ENCODE measurements at regions not wholly inside any gene's neighbourhood (a gene's known extent, or its start where the extent isn't known, plus 50 kb on each side); places are given as distances from the start of the nearest gene placed in this dataset.

DNA sequence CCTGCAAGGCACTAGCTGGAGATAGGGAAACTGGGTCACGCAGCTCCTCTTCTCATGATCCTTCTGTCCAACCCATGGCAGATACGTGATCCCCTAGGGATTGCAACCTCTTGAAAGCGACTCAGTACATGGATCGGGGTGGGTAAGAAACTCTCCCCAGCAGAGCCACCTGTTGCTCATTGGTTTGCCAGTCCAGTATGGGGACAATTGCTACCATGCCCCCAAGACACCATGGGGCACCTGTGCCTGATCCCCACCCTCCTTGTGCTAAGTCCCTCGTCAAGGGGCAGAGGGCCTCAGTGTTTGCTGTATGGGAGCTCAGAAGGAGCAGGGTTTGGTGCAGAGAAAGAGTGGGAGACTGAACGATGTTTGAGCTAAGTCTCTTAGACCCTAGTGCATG, 500.9 kb downstream of the ENC1 start:
- CTCF ChIA-PET, result no interaction called here
- ATAC-seq (no peak), DNase-seq (no peak)
- Mint-ChIP-seq H3K27ac (no peak overlapping the region), H3K9me3 (ENCODE audit: low read depth) (no peaks in the 10 kb centered on the region), H3K27me3 (peaks cover 4% of the 10 kb centered on the region), H3K4me1 (no peaks in the 10 kb centered on the region), H3K4me3 (no peak overlapping the region), H3K36me3 (no peaks in the 10 kb centered on the region)

GRCh38 chr5:74138721-74139120, 501.8 kb downstream of the ENC1 start:
- H3K27me3 Mint-ChIP-seq, result peaks cover 4% of the 10 kb centered on the region
- H3K36me3 Mint-ChIP-seq, result no peaks in the 10 kb centered on the region
- no peak overlapping the region for H3K4me3 Mint-ChIP-seq
- no peaks in the 10 kb centered on the region for H3K4me1 Mint-ChIP-seq
- no peaks in the 10 kb centered on the region for H3K9me3 Mint-ChIP-seq (ENCODE audit: low read depth)
- CTCF ChIA-PET, result no interaction called here
- DNase-seq, result no peak
- no peak overlapping the region for H3K27ac Mint-ChIP-seq
- no peak for ATAC-seq

DNA sequence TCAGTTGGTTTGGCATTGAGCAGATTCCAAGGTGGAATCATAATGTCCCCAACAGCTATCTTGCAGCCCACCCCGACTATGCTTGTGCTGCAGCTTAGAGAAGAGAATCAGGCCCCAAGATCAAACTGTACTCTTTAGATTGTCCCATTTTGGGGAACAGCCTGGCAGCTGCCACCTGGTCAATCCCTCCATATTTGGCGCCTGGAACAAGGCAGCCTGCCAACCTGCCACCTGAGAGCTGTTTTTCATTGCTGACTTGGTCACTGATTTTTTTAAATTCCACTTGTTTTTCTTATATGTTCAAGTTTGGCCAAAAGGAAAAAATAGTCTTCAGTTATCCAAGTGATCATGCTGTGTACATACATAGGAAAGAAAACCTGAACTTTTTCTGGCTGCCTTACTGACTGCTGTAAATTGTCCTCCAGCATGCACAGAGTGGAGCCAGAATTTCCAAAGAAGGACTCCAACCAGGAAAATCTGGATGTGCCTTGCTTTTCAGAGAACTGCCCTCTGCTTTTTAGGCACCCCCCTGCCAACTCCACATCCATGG, 504.2 kb downstream of the ENC1 start:
- DNase-seq, result no peak
- Mint-ChIP-seq H3K27me3 (peaks cover 2% of the 10 kb centered on the region), H3K4me1 (no peaks in the 10 kb centered on the region), H3K4me3 (no peak overlapping the region), H3K36me3 (no peaks in the 10 kb centered on the region), H3K27ac (no peak overlapping the region), H3K9me3 (ENCODE audit: low read depth) (no peaks in the 10 kb centered on the region)
- no peak for ATAC-seq
- CTCF ChIA-PET, result no interaction called here

DNA sequence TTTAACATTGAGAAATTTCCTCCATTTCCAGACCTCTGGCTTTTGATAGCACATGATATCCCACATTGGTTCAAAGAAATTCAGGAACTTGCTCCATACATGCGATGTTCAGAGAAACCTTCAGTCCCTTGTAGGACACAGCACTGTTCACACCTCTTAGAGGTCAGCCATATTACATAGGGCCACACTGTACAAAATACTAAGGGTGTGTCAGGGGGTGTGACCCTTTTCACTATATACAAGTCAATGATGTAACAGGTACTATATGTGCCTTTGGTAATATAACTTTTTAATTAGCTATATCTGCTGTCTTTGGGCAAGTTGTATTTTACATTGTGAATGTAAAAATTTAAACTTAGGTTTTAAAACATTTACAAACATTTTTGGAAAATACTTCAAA, 505.5 kb downstream of the ENC1 start:
- CTCF ChIA-PET, result no interaction called here
- Mint-ChIP-seq H3K27ac (no peak overlapping the region), H3K9me3 (ENCODE audit: low read depth) (no peaks in the 10 kb centered on the region), H3K27me3 (peaks cover 2% of the 10 kb centered on the region), H3K4me3 (no peak overlapping the region), H3K4me1 (no peaks in the 10 kb centered on the region), H3K36me3 (no peaks in the 10 kb centered on the region)
- DNase-seq (no peak), ATAC-seq (no peak)

GRCh38 chr5:74132485-74132884, 506.5 kb downstream of the ARHGEF28 start:
- no peak overlapping the region for H3K27ac Mint-ChIP-seq
- H3K9me3 Mint-ChIP-seq (ENCODE audit: low read depth), result no peaks in the 10 kb centered on the region
- no peaks in the 10 kb centered on the region for H3K4me1 Mint-ChIP-seq
- no peak overlapping the region for H3K4me3 Mint-ChIP-seq
- CTCF ChIA-PET, result no interaction called here
- no peaks in the 10 kb centered on the region for H3K27me3 Mint-ChIP-seq
- DNase-seq, result no peak
- ATAC-seq, result no peak
- no peaks in the 10 kb centered on the region for H3K36me3 Mint-ChIP-seq

GRCh38 chr5:74131250-74131649, 505.3 kb downstream of the ARHGEF28 start:
- ATAC-seq (no peak), DNase-seq (no peak)
- CTCF ChIA-PET, result no interaction called here
- H3K9me3 Mint-ChIP-seq (ENCODE audit: low read depth), result no peaks in the 10 kb centered on the region
- H3K4me1 Mint-ChIP-seq, result no peaks in the 10 kb centered on the region
- H3K27ac Mint-ChIP-seq, result no peak overlapping the region
- no peaks in the 10 kb centered on the region for H3K36me3 Mint-ChIP-seq
- no peaks in the 10 kb centered on the region for H3K27me3 Mint-ChIP-seq
- no peak overlapping the region for H3K4me3 Mint-ChIP-seq

DNA sequence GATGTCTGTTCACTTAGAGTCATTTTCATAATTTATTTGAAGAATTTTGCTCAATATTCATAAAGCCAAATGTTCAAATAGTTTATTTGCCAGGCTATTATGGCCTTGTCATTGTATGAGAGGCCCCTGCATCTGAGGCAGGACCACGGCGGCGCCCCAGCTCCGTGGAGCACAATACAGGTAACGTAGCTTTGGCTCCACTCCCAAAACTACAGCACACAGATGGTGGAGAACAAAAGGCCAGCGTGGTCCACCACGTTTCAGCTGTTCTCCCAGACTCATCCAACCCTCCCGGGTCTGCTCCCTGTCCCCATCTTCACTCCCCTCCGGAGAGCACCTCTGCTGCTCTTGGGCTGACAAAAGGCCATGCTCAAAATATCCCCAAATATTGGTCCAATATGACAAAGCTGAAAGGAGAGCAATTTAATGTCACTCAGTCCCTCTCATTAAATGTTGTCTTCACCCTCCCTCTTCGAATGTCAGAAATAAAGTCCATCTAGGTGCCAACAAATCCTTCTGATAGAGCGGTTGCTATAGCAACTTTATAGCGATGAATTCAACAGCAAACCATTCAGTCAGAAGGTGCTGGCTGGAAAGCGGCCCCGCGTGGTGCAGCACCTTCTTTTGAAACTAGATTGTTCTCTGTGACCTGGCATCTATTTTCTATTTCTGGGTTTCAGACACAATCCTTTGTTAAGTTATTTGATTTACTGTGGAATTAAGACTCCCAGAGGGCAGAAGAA, 504.3 kb downstream of the ARHGEF28 start:
- ATAC-seq (no peak), DNase-seq (no peak)
- Mint-ChIP-seq H3K4me3 (no peak overlapping the region), H3K9me3 (ENCODE audit: low read depth) (no peaks in the 10 kb centered on the region), H3K36me3 (no peaks in the 10 kb centered on the region), H3K4me1 (no peaks in the 10 kb centered on the region), H3K27ac (no peak overlapping the region), H3K27me3 (no peaks in the 10 kb centered on the region)
- CTCF ChIA-PET, result no interaction called here

GRCh38 chr5:74127381-74128320, 501.7 kb downstream of the ARHGEF28 start:
- H3K27me3 Mint-ChIP-seq, result no peaks in the 10 kb centered on the region
- no peaks in the 10 kb centered on the region for H3K36me3 Mint-ChIP-seq
- no peaks in the 10 kb centered on the region for H3K4me1 Mint-ChIP-seq
- CTCF ChIA-PET, result no interaction called here
- ATAC-seq (no peak), DNase-seq (no peak)
- H3K4me3 Mint-ChIP-seq, result no peak overlapping the region
- H3K27ac Mint-ChIP-seq, result no peak overlapping the region
- no peaks in the 10 kb centered on the region for H3K9me3 Mint-ChIP-seq (ENCODE audit: low read depth)

DNA sequence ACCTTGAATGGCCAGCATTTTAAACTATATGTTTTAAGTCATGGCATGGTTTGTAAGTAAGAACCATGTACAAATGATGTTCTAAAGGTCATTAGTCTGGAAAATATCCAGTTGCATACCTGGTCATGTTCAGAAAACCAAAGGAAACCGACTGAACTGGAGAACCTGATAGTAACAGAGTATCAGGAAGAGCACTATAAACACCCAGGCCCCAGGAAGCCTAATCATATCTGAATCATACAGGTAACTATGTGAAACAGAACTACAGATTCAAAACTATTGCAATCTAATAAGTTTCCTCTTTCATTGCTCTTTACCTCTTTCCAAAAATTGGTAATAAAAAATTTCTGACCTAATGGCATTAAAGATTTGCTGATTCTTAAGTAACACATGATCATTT, 500.3 kb downstream of the ARHGEF28 start:
- Mint-ChIP-seq H3K4me3 (no peak overlapping the region), H3K27me3 (no peaks in the 10 kb centered on the region), H3K4me1 (no peaks in the 10 kb centered on the region), H3K9me3 (ENCODE audit: low read depth) (no peaks in the 10 kb centered on the region), H3K27ac (no peak overlapping the region), H3K36me3 (no peaks in the 10 kb centered on the region)
- CTCF ChIA-PET, result no interaction called here
- ATAC-seq (no peak), DNase-seq (no peak)

GRCh38 chr5:74124826-74125225, 498.8 kb downstream of the ARHGEF28 start:
- H3K27me3 Mint-ChIP-seq, result peaks cover 1% of the 10 kb centered on the region
- CTCF ChIA-PET, result interaction anchor here (1.3 kb wide), 1 partner anchor 8 kb away, joined by 3 read pairs; no protein-coding TSS in a partner anchor
- H3K27ac Mint-ChIP-seq, result no peak overlapping the region
- no peak overlapping the region for H3K4me3 Mint-ChIP-seq
- DNase-seq, result no peak
- no peaks in the 10 kb centered on the region for H3K9me3 Mint-ChIP-seq (ENCODE audit: low read depth)
- no peak for ATAC-seq
- H3K4me1 Mint-ChIP-seq, result no peaks in the 10 kb centered on the region
- no peaks in the 10 kb centered on the region for H3K36me3 Mint-ChIP-seq

- ATAC-seq, result no peak
- Mint-ChIP-seq H3K27me3 (peaks cover 3% of the 10 kb centered on the region), H3K4me1 (no peaks in the 10 kb centered on the region), H3K9me3 (ENCODE audit: low read depth) (no peaks in the 10 kb centered on the region), H3K36me3 (no peaks in the 10 kb centered on the region), H3K4me3 (no peak overlapping the region), H3K27ac (no peak overlapping the region)
- CTCF ChIA-PET, result no interaction called here
- no peak for DNase-seq
These were observed 497.9 kb downstream of the ARHGEF28 start for GRCh38 chr5:74123929-74124328.

GRCh38 chr5:74122979-74123590, 497.1 kb downstream of the ARHGEF28 start:
- Mint-ChIP-seq H3K27me3 (peaks cover 3% of the 10 kb centered on the region), H3K4me3 (no peak overlapping the region), H3K4me1 (no peaks in the 10 kb centered on the region), H3K36me3 (no peaks in the 10 kb centered on the region), H3K27ac (no peak overlapping the region), H3K9me3 (ENCODE audit: low read depth) (no peaks in the 10 kb centered on the region)
- CTCF ChIA-PET, result no interaction called here
- ATAC-seq, result no peak
- no peak for DNase-seq

GRCh38 chr5:74122175-74122574, 496.2 kb downstream of the ARHGEF28 start:
- H3K9me3 Mint-ChIP-seq (ENCODE audit: low read depth), result no peaks in the 10 kb centered on the region
- DNase-seq (no peak), ATAC-seq (no peak)
- no peaks in the 10 kb centered on the region for H3K4me1 Mint-ChIP-seq
- H3K4me3 Mint-ChIP-seq, result no peak overlapping the region
- no peaks in the 10 kb centered on the region for H3K36me3 Mint-ChIP-seq
- no peak overlapping the region for H3K27ac Mint-ChIP-seq
- CTCF ChIA-PET, result no interaction called here
- H3K27me3 Mint-ChIP-seq, result peaks cover 3% of the 10 kb centered on the region

Measured in activated CD8-positive, alpha-beta memory T cell treated with anti-CD3 and anti-CD28 coated beads, Interleukin-2, amount 10 ng/mL, durations not matched to agents 7 days and 5 days (primary cell).